ENCODE measurements at regions not wholly inside any gene's neighbourhood (a gene's known extent, or its start where the extent isn't known, plus 50 kb on each side); places are given as distances from the start of the nearest gene placed in this dataset.
A peak's percentile ranks its signal among the peaks of the same experiment; 100 is the strongest.

GRCh38 chr6:94443701-94444100 is 1024.3 kb upstream of the EPHA7 start:
- no peaks in the 10 kb centered on the region for H3K36me3 Mint-ChIP-seq
- no peak overlapping the region for H3K27ac Mint-ChIP-seq
- no peaks in the 10 kb centered on the region for H3K4me1 Mint-ChIP-seq
- peaks cover 0 to 2% (median 2%) of the 10 kb centered on the region in 3 donors for H3K9me3 Mint-ChIP-seq
- H3K4me3 Mint-ChIP-seq: peak overlapping the region in 1 of 4 donors; percentile 58
- no peaks in the 10 kb centered on the region for H3K27me3 Mint-ChIP-seq

DNA sequence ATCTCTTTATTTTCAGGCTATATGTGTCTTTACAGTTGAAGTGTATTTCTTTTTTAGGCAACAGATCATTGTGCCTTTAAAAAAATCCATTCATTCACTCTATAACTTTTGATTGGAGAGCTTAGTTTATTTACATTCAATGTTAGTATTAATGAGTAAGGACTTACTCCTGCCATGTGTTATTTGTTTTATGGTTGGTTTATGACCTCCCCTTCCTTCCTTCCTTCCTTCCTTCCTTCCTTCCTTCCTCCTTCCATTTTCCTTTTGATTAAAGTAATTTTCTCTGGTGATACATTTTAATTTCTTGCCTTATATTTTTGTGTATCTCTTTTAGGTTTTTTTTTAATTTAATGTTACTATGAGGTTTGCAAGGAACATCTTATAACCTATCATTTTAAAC is 1005.3 kb upstream of the EPHA7 start:
- Mint-ChIP-seq H3K36me3 (no peaks in the 10 kb centered on the region), H3K27me3 (no peaks in the 10 kb centered on the region), H3K4me3 (no peak overlapping the region), H3K27ac (no peak overlapping the region), H3K9me3 (peaks cover 0 to 7% (median 7%) of the 10 kb centered on the region in 3 donors), H3K4me1 (no peaks in the 10 kb centered on the region)

DNA sequence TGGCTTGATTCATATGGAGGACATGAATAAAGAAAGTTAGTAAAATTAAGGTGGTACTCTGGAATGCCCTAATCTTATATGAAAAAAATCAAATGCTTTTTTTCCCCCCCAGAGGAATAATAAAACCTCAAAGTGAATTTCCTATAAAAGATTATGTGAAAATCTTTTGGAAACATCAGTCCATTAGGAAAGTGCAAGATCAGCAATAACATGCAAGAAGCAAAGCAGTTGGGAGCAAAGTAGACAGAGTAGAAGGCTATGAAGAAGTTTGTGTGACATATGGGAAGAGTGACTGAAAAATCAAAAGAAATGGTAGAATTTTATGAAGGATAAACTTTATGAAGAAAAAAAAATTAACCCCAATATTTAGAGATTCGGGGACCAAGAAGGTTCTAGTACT is 998.0 kb upstream of the EPHA7 start:
- Mint-ChIP-seq H3K4me1 (no peaks in the 10 kb centered on the region), H3K4me3 (peak overlapping the region in 1 of 4 donors; percentile 13), H3K27me3 (no peaks in the 10 kb centered on the region)

DNA sequence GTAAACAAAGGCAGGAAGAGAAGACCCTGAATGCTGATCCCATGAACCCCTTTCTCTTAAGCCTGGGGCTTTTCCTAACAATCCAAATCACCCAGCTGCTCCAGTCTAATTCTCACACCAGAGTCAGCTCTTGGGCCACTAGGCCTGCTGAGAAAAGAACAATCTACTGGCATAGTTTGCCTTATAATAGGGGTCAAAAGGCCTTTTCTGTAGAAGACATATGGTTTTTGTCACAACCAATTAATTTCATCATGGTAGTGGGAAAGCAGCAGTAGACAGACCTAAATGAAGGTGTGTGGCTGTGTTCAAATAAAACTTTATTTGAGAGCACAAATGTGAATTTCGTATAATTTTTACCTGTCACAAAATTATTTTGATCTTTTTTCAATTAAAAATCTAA is 994.7 kb upstream of the EPHA7 start:
- Mint-ChIP-seq H3K27me3 (no peaks in the 10 kb centered on the region), H3K36me3 (no peaks in the 10 kb centered on the region), H3K27ac (no peak overlapping the region), H3K4me3 (no peak overlapping the region), H3K9me3 (peaks cover 0 to 8% (median 2%) of the 10 kb centered on the region in 3 donors), H3K4me1 (no peaks in the 10 kb centered on the region)

More for the DNA sequence above, 998.0 kb upstream of the EPHA7 start:
- H3K9me3 Mint-ChIP-seq: peaks cover 0 to 8% (median 3%) of the 10 kb centered on the region in 3 donors
- H3K36me3 Mint-ChIP-seq: no peaks in the 10 kb centered on the region
- no peak overlapping the region for H3K27ac Mint-ChIP-seq

DNA sequence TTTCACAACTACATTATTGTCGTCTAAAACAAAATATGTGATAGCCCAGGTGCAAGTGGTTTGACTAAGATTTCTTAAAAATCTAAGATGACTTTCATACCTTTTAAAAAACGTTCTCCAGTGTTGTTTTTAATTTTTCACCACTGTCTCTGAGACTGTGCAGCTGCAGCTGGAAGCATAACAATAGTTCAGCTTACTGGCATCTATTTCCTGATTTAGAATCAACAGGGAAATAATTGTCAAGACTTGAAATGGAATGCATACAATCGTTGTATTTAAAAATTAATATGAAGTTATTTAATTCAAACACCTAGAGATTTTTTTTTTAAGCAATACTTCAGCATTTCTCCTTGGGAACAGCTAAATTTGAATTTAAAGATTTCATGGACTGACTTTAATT is 982.0 kb upstream of the EPHA7 start:
- no peaks in the 10 kb centered on the region for H3K4me1 Mint-ChIP-seq
- H3K9me3 Mint-ChIP-seq: peaks cover 0 to 7% (median 3%) of the 10 kb centered on the region in 3 donors
- no peak overlapping the region for H3K4me3 Mint-ChIP-seq
- no peaks in the 10 kb centered on the region for H3K27me3 Mint-ChIP-seq
- no peak overlapping the region for H3K27ac Mint-ChIP-seq
- no peaks in the 10 kb centered on the region for H3K36me3 Mint-ChIP-seq

- H3K27ac Mint-ChIP-seq: no peak overlapping the region
- H3K4me3 Mint-ChIP-seq: no peak overlapping the region
- no peaks in the 10 kb centered on the region for H3K27me3 Mint-ChIP-seq
- H3K36me3 Mint-ChIP-seq: no peaks in the 10 kb centered on the region
- H3K4me1 Mint-ChIP-seq: no peaks in the 10 kb centered on the region
- H3K9me3 Mint-ChIP-seq: no peaks in the 10 kb centered on the region
Observed at GRCh38 chr6:94394822-94395221, 975.5 kb upstream of the EPHA7 start.

- Mint-ChIP-seq H3K27me3 (no peaks in the 10 kb centered on the region), H3K4me3 (no peak overlapping the region), H3K9me3 (peaks cover 0 to 2% (median 0%) of the 10 kb centered on the region in 3 donors), H3K36me3 (no peaks in the 10 kb centered on the region), H3K4me1 (no peaks in the 10 kb centered on the region), H3K27ac (no peak overlapping the region)
Observed at GRCh38 chr6:94389218-94389617, 969.9 kb upstream of the EPHA7 start.

DNA sequence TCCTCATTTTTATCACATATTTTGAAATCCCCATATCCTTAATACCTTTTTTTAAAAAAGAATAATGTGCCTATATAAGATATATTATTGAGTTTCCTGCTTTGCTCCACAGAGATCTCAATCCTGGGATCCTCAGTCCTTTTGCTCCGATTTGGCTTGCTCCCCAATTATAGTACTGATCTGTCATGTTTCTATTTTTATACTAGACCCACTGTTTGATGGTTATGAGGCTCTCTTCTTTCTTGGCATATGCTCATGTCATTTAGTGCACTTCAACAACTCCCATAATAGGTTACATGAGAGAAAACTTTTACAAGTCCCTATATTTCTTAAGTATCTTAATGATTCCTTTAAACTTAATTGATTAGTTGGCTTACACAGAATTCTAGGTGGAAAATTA is 958.5 kb upstream of the EPHA7 start:
- H3K4me3 Mint-ChIP-seq: no peak overlapping the region
- no peak overlapping the region for H3K27ac Mint-ChIP-seq
- peaks cover 0 to 3% (median 2%) of the 10 kb centered on the region in 3 donors for H3K9me3 Mint-ChIP-seq
- no peaks in the 10 kb centered on the region for H3K36me3 Mint-ChIP-seq
- no peaks in the 10 kb centered on the region for H3K4me1 Mint-ChIP-seq
- H3K27me3 Mint-ChIP-seq: no peaks in the 10 kb centered on the region

GRCh38 chr6:94376876-94377275 is 957.5 kb upstream of the EPHA7 start:
- Mint-ChIP-seq H3K4me1 (no peaks in the 10 kb centered on the region), H3K27ac (no peak overlapping the region), H3K36me3 (no peaks in the 10 kb centered on the region), H3K27me3 (no peaks in the 10 kb centered on the region), H3K4me3 (no peak overlapping the region), H3K9me3 (peaks cover 0 to 3% (median 2%) of the 10 kb centered on the region in 3 donors)

GRCh38 chr6:94372229-94372628 is 952.9 kb upstream of the EPHA7 start:
- no peak overlapping the region for H3K27ac Mint-ChIP-seq

GRCh38 chr6:94367316-94367715 is 948.0 kb upstream of the EPHA7 start:
- Mint-ChIP-seq H3K4me3 (no peak overlapping the region), H3K27me3 (no peaks in the 10 kb centered on the region), H3K4me1 (no peaks in the 10 kb centered on the region), H3K27ac (no peak overlapping the region), H3K9me3 (peaks cover 3 to 15% (median 5%) of the 10 kb centered on the region in 3 donors), H3K36me3 (no peaks in the 10 kb centered on the region)

More at GRCh38 chr6:94372229-94372628, 952.9 kb upstream of the EPHA7 start:
- no peaks in the 10 kb centered on the region for H3K27me3 Mint-ChIP-seq
- H3K4me1 Mint-ChIP-seq: no peaks in the 10 kb centered on the region
- no peak overlapping the region for H3K4me3 Mint-ChIP-seq
- no peaks in the 10 kb centered on the region for H3K36me3 Mint-ChIP-seq
- peaks cover 0 to 11% (median 4%) of the 10 kb centered on the region in 3 donors for H3K9me3 Mint-ChIP-seq

DNA sequence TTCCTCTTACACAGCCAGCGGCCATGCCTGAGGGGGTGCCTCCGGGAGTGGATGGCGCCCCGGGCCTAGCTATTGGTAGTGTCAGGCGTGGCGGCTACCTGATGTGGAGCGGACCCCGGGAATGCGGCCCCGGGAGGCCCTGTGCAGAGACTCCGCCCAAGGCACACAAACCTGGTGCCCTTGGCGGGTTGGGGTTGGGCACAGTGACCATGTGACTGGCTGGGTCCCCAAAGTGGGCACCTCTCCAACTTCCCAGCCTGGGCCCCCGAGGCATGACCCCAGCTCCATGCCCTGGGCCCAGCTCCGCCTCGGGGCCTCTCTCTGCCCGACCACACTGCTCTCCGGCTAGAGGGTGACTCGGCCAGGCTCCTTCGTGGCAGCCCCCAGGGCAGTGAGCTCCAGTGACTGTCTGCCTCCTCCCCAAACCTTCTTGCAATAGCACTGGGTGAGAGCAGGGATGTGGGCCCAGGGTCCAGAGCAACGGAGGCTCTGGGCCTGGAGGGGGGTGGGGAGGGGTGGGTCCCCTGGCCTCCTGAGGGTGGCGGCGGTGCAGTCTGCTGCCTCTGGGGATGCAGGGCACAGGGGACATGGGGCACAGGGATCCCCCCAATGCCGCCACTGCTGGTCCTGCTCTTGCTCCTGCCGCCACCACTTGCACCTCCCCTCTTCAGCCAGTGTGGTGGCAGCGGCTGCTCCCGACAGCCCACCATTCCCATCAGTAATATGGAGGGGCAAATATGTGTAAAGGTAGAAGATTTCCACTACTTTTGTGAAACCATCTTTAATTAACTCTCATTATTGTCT is 942.9 kb upstream of the EPHA7 start:
- H3K36me3 Mint-ChIP-seq: no peaks in the 10 kb centered on the region
- H3K27ac Mint-ChIP-seq: peak overlapping the region in 1 of 3 donors; percentile 16
- peaks cover 3 to 4% (median 4%) of the 10 kb centered on the region in 3 donors for H3K9me3 Mint-ChIP-seq
- no peaks in the 10 kb centered on the region for H3K4me1 Mint-ChIP-seq
- no peaks in the 10 kb centered on the region for H3K27me3 Mint-ChIP-seq
- H3K4me3 Mint-ChIP-seq: no peak overlapping the region

- H3K4me1 Mint-ChIP-seq: no peaks in the 10 kb centered on the region
- H3K4me3 Mint-ChIP-seq: no peak overlapping the region
- no peaks in the 10 kb centered on the region for H3K36me3 Mint-ChIP-seq
- H3K27me3 Mint-ChIP-seq: no peaks in the 10 kb centered on the region
- H3K27ac Mint-ChIP-seq: no peak overlapping the region
- H3K9me3 Mint-ChIP-seq: peaks cover 3 to 4% (median 4%) of the 10 kb centered on the region in 3 donors
Observed at GRCh38 chr6:94361304-94362060, 942.1 kb upstream of the EPHA7 start.

DNA sequence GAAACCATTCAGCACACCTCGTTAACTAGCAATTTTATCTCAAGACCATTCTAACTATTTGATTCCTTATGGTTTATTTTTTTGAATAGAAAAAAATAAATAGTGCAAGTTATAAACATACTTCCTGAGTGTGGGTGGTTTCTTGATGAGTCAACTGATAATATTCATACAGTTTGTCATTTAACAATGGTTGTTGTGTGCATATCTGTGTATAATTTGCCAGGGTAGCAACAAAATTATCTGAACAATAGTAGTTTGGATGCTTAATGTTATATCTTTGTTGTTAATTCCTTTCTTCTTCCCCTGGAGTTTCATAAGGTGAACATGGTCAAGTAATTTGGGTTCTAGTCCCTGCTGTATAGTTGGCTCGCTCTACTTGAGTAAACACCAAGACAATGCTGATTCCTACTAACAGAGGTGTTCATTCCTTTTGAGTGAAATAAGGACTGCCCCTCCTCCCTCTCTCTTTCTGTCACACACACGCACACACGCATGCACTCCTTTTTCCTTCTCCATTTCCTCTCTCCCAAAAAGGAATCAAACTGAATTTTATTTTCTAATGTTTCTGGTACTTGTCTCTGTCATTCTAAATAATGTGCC is 938.1 kb upstream of the EPHA7 start:
- Mint-ChIP-seq H3K27ac (no peak overlapping the region), H3K4me3 (no peak overlapping the region), H3K4me1 (no peaks in the 10 kb centered on the region), H3K27me3 (no peaks in the 10 kb centered on the region), H3K36me3 (no peaks in the 10 kb centered on the region), H3K9me3 (peaks cover 1 to 7% (median 3%) of the 10 kb centered on the region in 3 donors)

- H3K9me3 Mint-ChIP-seq: peaks cover 0 to 7% (median 3%) of the 10 kb centered on the region in 3 donors
- no peaks in the 10 kb centered on the region for H3K4me1 Mint-ChIP-seq
- H3K27ac Mint-ChIP-seq: no peak overlapping the region
- no peaks in the 10 kb centered on the region for H3K27me3 Mint-ChIP-seq
- H3K4me3 Mint-ChIP-seq: no peak overlapping the region
- H3K36me3 Mint-ChIP-seq: no peaks in the 10 kb centered on the region
Observed at GRCh38 chr6:94350833-94351232, 931.5 kb upstream of the EPHA7 start.

Measured in IgD-negative memory B cell (primary cell).